Neural cell (in vitro differentiated cells): ENCODE measurements at regions not wholly inside any gene's neighbourhood (a gene's known extent, or its start where the extent isn't known, plus 50 kb on each side); places are given as distances from the start of the nearest gene placed in this dataset.

Experiments
- H2AFZ ChIP-seq: fragments of 200-600, 300-800 bp; sonication (generic), shearing (Covaris generic); 2 replicates; pipeline ENCODE4 v1.6.0; 2014; ENCODE audit warnings: low read depth, mild to moderate bottlenecking, antibody characterized with exemption, low read length, moderate library complexity
- H3F3A ChIP-seq: fragments of 200-600 bp; shearing (Covaris generic); 2 replicates; pipeline ENCODE4 v1.6.1; 2016; ENCODE audit warnings: mild to moderate bottlenecking, moderate library complexity, mixed read lengths, antibody characterized with exemption, low read length; ENCODE audit not compliant: insufficient read depth, poor library complexity, severe bottlenecking
- H3K27ac ChIP-seq: fragments of 200-600, 300-800 bp; sonication (generic), shearing (Covaris generic); 2 replicates; pipeline ENCODE4 v1.5.1; 2014; ENCODE audit warnings: mild to moderate bottlenecking, low read length, moderate library complexity
- H3K27me3 ChIP-seq: fragments of 300-800, 200-600 bp; sonication (generic), shearing (Covaris generic); 2 replicates; pipeline ENCODE4 v1.6.0; 2014; ENCODE audit warnings: mild to moderate bottlenecking, low read depth, low read length, moderate library complexity; ENCODE audit not compliant: insufficient read depth
- H3K36me3 ChIP-seq: fragments of 300-800, 200-600 bp; sonication (generic), shearing (Covaris generic); 2 replicates; pipeline ENCODE4 v1.5.1; 2014; ENCODE audit warnings: mild to moderate bottlenecking, antibody characterized with exemption, low read length, moderate library complexity; ENCODE audit not compliant: insufficient read depth
- H3K4me2 ChIP-seq: fragments of 300-800, 200-600 bp; sonication (generic), shearing (Covaris generic); 2 replicates; pipeline ENCODE4 v1.6.0; 2014; ENCODE audit warnings: mild to moderate bottlenecking, low read length
- H3K4me3 ChIP-seq: fragments of 300-800, 200-600 bp; sonication (generic), shearing (Covaris generic); 2 replicates; pipeline ENCODE4 v1.5.1; 2014; ENCODE audit warnings: mild to moderate bottlenecking, low read length, moderate library complexity
- H3K79me2 ChIP-seq: fragments of 200-600 bp; shearing (Covaris generic); replicated peaks from 2 replicates; pipeline ENCODE4 v1.6.0; 2014; ENCODE audit warnings: mild to moderate bottlenecking, low read length, moderate library complexity; ENCODE audit not compliant: insufficient read depth
- H3K9ac ChIP-seq: fragments of 300-800, 200-600 bp; sonication (generic), shearing (Covaris generic); 2 replicates; pipeline ENCODE4 v1.6.1; 2016; ENCODE audit warnings: mild to moderate bottlenecking, low read length, mixed read lengths
- H3K9me2 ChIP-seq: fragments of 200-600 bp; shearing (Covaris generic); 2 replicates; pipeline ENCODE4 v1.6.1; 2016; ENCODE audit warnings: mild to moderate bottlenecking, low read length, mixed read lengths; ENCODE audit not compliant: insufficient read depth
- H3K9me3 ChIP-seq: fragments of 200-600, 300-800 bp; sonication (generic), shearing (Covaris generic); 2 replicates; pipeline ENCODE4 v1.6.1; 2016; ENCODE audit warnings: mild to moderate bottlenecking, mixed run types, low read length, moderate library complexity, mixed read lengths
- H4K20me1 ChIP-seq: fragments of 200-600 bp; shearing (Covaris generic); 2 replicates; pipeline ENCODE4 v1.6.1; 2016; ENCODE audit warnings: mild to moderate bottlenecking, mixed run types; ENCODE audit not compliant: insufficient read depth
- EP300 ChIP-seq: fragments of 450-650 bp; conservative IDR thresholded peaks from 2 replicates; pipeline ENCODE4 v1.6.1; 2014; ENCODE audit warnings: antibody characterized with exemption, mild to moderate bottlenecking, moderate library complexity; ENCODE audit not compliant: poor library complexity, severe bottlenecking
- EZH2 ChIP-seq: fragments of 200-600, 300-800 bp; shearing (Covaris generic), sonication (generic); IDR thresholded peaks from 2 replicates; pipeline ENCODE4 v1.6.1; 2014; ENCODE audit warnings: antibody characterized with exemption, low read length, borderline replicate concordance, mild to moderate bottlenecking; ENCODE audit not compliant: insufficient read depth, poor library complexity, severe bottlenecking
- MXI1 ChIP-seq: fragments of 450-650 bp; conservative IDR thresholded peaks from 2 replicates; pipeline ENCODE4 v1.6.1; 2014; ENCODE audit warnings: antibody characterized with exemption, mild to moderate bottlenecking; ENCODE audit not compliant: poor library complexity, severe bottlenecking
- POLR2AphosphoS5 ChIP-seq: IDR thresholded peaks from 2 replicates; pipeline ENCODE4 v1.6.1; 2012
- RAD21 ChIP-seq: fragments of 450-650 bp; conservative IDR thresholded peaks from 2 replicates; pipeline ENCODE4 v1.6.1; 2014; ENCODE audit warnings: antibody characterized with exemption, mild to moderate bottlenecking, moderate library complexity
- SMC3 ChIP-seq: fragments of 450-650 bp; conservative IDR thresholded peaks from 2 replicates; pipeline ENCODE4 v1.6.1; 2014; ENCODE audit warnings: antibody characterized with exemption, mild to moderate bottlenecking, moderate library complexity; ENCODE audit not compliant: poor library complexity
- TAF1 ChIP-seq: IDR thresholded peaks from 2 replicates; pipeline ENCODE4 v1.6.1; 2012; ENCODE audit warnings: low read depth
- TF ChIP-seq, protein P1 (sequence below): IDR thresholded peaks from 2 replicates; pipeline ENCODE4 v1.6.1; 2012; ENCODE audit warnings: borderline replicate concordance
- TF ChIP-seq, protein P2 (sequence below): fragments of 450-650 bp; IDR thresholded peaks from 2 replicates; pipeline ENCODE4 v1.5.1; 2014; ENCODE audit warnings: antibody characterized with exemption, mild to moderate bottlenecking, moderate library complexity; ENCODE audit not compliant: poor library complexity, severe bottlenecking

DNA sequence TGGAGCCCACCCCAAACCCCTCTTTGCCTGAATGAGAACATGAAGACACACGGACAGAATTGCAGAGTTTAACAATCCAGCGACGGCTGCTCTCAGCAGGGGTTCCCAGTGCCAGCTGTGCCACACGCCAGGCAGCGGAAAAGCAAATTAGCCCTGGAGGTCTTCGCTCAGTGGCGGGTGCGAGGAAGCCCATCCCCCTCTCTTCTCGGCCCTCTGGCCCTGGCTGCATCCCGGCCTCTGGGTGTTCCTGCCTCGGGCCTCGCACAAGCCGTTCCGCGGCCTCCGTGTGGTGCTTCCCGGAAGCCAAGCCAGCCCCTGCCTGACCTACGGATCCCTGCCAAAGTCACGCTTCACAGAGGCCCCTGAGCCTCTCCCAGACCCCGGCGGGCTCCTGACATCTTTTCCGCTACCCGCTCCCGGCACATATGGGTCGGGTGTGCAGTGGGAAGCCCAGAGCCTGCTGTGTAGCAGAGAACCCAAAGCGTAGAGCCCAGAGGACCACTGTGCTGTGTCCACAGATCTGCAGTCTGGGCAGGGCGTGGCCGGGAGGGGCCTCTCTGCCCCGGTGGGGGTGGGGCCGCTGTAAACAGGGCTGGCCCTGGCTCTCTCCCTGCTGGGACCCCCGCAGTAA, 70.7 kb upstream of the GALNT9 start:
- no peak for TF ChIP-seq TAF1
- no peak for TF ChIP-seq RAD21
- no peak for TF ChIP-seq SMC3
- TF ChIP-seq, protein P1, sequence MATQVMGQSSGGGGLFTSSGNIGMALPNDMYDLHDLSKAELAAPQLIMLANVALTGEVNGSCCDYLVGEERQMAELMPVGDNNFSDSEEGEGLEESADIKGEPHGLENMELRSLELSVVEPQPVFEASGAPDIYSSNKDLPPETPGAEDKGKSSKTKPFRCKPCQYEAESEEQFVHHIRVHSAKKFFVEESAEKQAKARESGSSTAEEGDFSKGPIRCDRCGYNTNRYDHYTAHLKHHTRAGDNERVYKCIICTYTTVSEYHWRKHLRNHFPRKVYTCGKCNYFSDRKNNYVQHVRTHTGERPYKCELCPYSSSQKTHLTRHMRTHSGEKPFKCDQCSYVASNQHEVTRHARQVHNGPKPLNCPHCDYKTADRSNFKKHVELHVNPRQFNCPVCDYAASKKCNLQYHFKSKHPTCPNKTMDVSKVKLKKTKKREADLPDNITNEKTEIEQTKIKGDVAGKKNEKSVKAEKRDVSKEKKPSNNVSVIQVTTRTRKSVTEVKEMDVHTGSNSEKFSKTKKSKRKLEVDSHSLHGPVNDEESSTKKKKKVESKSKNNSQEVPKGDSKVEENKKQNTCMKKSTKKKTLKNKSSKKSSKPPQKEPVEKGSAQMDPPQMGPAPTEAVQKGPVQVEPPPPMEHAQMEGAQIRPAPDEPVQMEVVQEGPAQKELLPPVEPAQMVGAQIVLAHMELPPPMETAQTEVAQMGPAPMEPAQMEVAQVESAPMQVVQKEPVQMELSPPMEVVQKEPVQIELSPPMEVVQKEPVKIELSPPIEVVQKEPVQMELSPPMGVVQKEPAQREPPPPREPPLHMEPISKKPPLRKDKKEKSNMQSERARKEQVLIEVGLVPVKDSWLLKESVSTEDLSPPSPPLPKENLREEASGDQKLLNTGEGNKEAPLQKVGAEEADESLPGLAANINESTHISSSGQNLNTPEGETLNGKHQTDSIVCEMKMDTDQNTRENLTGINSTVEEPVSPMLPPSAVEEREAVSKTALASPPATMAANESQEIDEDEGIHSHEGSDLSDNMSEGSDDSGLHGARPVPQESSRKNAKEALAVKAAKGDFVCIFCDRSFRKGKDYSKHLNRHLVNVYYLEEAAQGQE = no peak
- TF ChIP-seq POLR2AphosphoS5 = no peak
- TF ChIP-seq, protein P2, sequence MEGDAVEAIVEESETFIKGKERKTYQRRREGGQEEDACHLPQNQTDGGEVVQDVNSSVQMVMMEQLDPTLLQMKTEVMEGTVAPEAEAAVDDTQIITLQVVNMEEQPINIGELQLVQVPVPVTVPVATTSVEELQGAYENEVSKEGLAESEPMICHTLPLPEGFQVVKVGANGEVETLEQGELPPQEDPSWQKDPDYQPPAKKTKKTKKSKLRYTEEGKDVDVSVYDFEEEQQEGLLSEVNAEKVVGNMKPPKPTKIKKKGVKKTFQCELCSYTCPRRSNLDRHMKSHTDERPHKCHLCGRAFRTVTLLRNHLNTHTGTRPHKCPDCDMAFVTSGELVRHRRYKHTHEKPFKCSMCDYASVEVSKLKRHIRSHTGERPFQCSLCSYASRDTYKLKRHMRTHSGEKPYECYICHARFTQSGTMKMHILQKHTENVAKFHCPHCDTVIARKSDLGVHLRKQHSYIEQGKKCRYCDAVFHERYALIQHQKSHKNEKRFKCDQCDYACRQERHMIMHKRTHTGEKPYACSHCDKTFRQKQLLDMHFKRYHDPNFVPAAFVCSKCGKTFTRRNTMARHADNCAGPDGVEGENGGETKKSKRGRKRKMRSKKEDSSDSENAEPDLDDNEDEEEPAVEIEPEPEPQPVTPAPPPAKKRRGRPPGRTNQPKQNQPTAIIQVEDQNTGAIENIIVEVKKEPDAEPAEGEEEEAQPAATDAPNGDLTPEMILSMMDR = no peak
- TF ChIP-seq EP300 = no peak
- no peak for TF ChIP-seq EZH2
- no peak for TF ChIP-seq MXI1
- no peaks in the 10 kb centered on the region for H3K9me2 ChIP-seq
- H3K4me3 ChIP-seq = no peak overlapping the region
- H3K27ac ChIP-seq = no peak overlapping the region
- no peaks in the 10 kb centered on the region for H3K36me3 ChIP-seq
- no peak overlapping the region for H2AFZ ChIP-seq
- no peaks in the 10 kb centered on the region for H4K20me1 ChIP-seq
- no peaks in the 10 kb centered on the region for H3K9me3 ChIP-seq
- no peak overlapping the region for H3K9ac ChIP-seq
- H3K4me2 ChIP-seq = no peak overlapping the region
- no peaks in the 10 kb centered on the region for H3K79me2 ChIP-seq
- no peaks in the 10 kb centered on the region for H3K27me3 ChIP-seq
- no peaks in the 10 kb centered on the region for H3F3A ChIP-seq

DNA sequence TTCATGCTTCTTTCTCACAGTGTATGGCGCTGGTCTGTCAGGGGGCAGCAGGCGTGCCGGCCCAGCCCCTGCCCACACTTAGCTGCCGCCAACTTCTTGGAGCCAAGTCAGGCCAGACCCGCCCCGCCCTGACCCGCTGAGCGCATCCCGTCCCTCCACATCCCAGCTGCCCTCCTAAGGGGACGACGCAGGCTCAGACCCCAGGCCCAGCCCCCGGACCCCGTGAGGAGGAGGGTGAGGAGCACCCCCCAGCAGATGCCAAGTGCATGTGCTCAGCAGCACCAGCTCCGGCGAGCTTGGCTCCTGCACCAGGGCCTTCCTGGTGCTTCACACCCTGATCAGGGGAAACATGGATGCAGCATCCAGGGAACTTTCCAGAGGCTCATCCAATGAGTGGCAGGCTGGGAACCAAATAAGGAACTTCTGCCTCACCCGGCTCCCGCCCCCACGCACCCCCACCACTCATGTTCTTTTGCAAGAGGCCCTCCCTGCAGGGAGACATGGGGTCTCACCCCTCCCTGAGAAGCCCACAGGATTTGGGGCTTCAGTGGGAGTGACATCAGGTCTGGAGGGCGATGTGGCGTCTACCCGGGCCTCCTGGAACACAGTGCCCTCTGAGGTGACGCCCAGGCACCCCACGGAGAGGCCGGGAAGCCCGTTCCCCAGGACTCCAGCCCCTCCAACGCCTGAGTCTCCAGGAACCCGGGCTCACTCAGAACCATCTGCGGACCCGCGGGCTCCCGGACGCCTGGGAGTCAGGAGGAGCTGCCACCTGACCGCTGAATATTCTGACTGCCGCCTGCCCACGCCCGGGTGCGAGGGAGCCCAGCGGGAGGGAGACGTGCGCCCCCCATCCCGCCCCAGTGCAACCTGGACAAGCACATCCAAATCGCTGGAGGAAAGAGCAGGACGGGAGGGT, 70.0 kb upstream of the GALNT9 start:
- Histone ChIP-seq H3K27me3 (no peaks in the 10 kb centered on the region), H3K4me2 (no peak overlapping the region), H3K9me2 (no peaks in the 10 kb centered on the region), H2AFZ (no peak overlapping the region), H3K4me3 (no peak overlapping the region), H3K9me3 (no peaks in the 10 kb centered on the region), H3K27ac (no peak overlapping the region), H3K36me3 (no peaks in the 10 kb centered on the region), H3F3A (no peaks in the 10 kb centered on the region), H3K9ac (no peak overlapping the region), H4K20me1 (no peaks in the 10 kb centered on the region), H3K79me2 (no peaks in the 10 kb centered on the region)
- TF ChIP-seq POLR2AphosphoS5 (no peak), MXI1 (no peak), SMC3 (no peak)
- TF ChIP-seq, protein P2 = no peak
